ENCODE measurements at regions not wholly inside any gene's neighbourhood (a gene's known extent, or its start where the extent isn't known, plus 50 kb on each side); places are given as distances from the start of the nearest gene placed in this dataset.

- DNase-seq = peak in 2 of 5 donors; percentile 16 to 57
- H3K27ac ChIP-seq = no peak overlapping the region
- intact Hi-C loops (cut with DNase I) = no loop called here
- no peak for ATAC-seq
- H3K36me3 ChIP-seq = no peaks in the 10 kb centered on the region
- H3K27me3 ChIP-seq = no peaks in the 10 kb centered on the region
- H3K9me3 ChIP-seq = peaks cover 0 to 4% (median 0%) of the 10 kb centered on the region in 12 donors
- no peak for TF ChIP-seq CTCF (IDR thresholded peaks at IDR 0.05)
- TF ChIP-seq POLR2A (IDR thresholded peaks at IDR 0.05) = no peak
- H3K4me1 ChIP-seq = no peaks in the 10 kb centered on the region
- H3K4me3 ChIP-seq = no peak overlapping the region
- WGBS, 4 donors = 93% methylated on average over 22 to 38 of the region's 38 CpGs
Measured at GRCh38 chr7:86282014-86282682, 361.6 kb upstream of the GRM3 start.

- no peak for ATAC-seq
- no peaks in the 10 kb centered on the region for H3K4me1 ChIP-seq
- intact Hi-C loops (cut with DNase I) = no loop called here
- no peak overlapping the region for H3K27ac ChIP-seq
- peaks cover 0 to 13% (median 0%) of the 10 kb centered on the region in 12 donors for H3K9me3 ChIP-seq
- no peak for DNase-seq
- no peak overlapping the region for H3K4me3 ChIP-seq
- no peaks in the 10 kb centered on the region for H3K27me3 ChIP-seq
- no peaks in the 10 kb centered on the region for H3K36me3 ChIP-seq
- no peak for TF ChIP-seq CTCF (IDR thresholded peaks at IDR 0.05)
- TF ChIP-seq POLR2A (IDR thresholded peaks at IDR 0.05) = no peak
Measured at GRCh38 chr7:86280150-86280549, 363.6 kb upstream of the GRM3 start.

GRCh38 chr7:86262781-86263180 is 380.9 kb upstream of the GRM3 start:
- Histone ChIP-seq H3K27ac (no peak overlapping the region), H3K4me3 (no peak overlapping the region), H3K9me3 (peaks cover 0 to 3% (median 0%) of the 10 kb centered on the region in 12 donors), H3K4me1 (no peaks in the 10 kb centered on the region), H3K27me3 (no peaks in the 10 kb centered on the region), H3K36me3 (no peaks in the 10 kb centered on the region)
- ATAC-seq (no peak), DNase-seq (no peak)
- 78 to 89% (median 87%) methylated on average over 2 of the region's 2 CpGs for WGBS, 4 donors
- intact Hi-C loops (cut with DNase I) = no loop called here
- TF ChIP-seq CTCF (IDR thresholded peaks at IDR 0.05) = no peak
- no peak for TF ChIP-seq POLR2A (IDR thresholded peaks at IDR 0.05)

GRCh38 chr7:86257894-86258293 is 385.8 kb upstream of the GRM3 start:
- intact Hi-C loops (cut with DNase I) = no loop called here
- H3K4me3 ChIP-seq = no peak overlapping the region
- no peaks in the 10 kb centered on the region for H3K27me3 ChIP-seq
- ATAC-seq = no peak
- no peaks in the 10 kb centered on the region for H3K4me1 ChIP-seq
- no peak overlapping the region for H3K27ac ChIP-seq
- DNase-seq = no peak
- WGBS, 4 donors = 86 to 90% (median 88%) methylated on average over 4 of the region's 4 CpGs
- H3K36me3 ChIP-seq = no peaks in the 10 kb centered on the region
- H3K9me3 ChIP-seq = peaks cover 0 to 18% (median 4%) of the 10 kb centered on the region in 12 donors
- TF ChIP-seq CTCF (IDR thresholded peaks at IDR 0.05) (no peak), POLR2A (IDR thresholded peaks at IDR 0.05) (no peak)

Measured in heart left ventricle (tissue), 16 donors.